ENCODE measurements at regions not wholly inside any gene's neighbourhood (a gene's known extent, or its start where the extent isn't known, plus 50 kb on each side); places are given as distances from the start of the nearest gene placed in this dataset.

- no peaks in the 10 kb centered on the region for H3K4me1 Mint-ChIP-seq
- intact Hi-C loops (cut with micrococcal nuclease): no loop called here
- H3K4me3 Mint-ChIP-seq: no peak overlapping the region
- no peak for DNase-seq
- no peak overlapping the region for H3K27ac ChIP-seq (ENCODE audit: low read length)
- H3K36me3 Mint-ChIP-seq: no peaks in the 10 kb centered on the region
- H3K27me3 ChIP-seq (ENCODE audit: control insufficient read depth, insufficient read depth, low read length): no peaks in the 10 kb centered on the region
- no peak overlapping the region for H3K27ac Mint-ChIP-seq
- TF ChIP-seq CTCF (IDR thresholded peaks at IDR 0.05): no peak
- WGBS (ENCODE audit: insufficient coverage): 69% methylated on average over 3 of the region's 3 CpGs
- H3K36me3 ChIP-seq (ENCODE audit: control insufficient read depth, insufficient read depth, low read length): no peaks in the 10 kb centered on the region
- no peak for ATAC-seq
- no peaks in the 10 kb centered on the region for H3K27me3 Mint-ChIP-seq (ENCODE audit: low read depth in 2 of 2)
- H3K9me3 Mint-ChIP-seq: peaks cover 3 to 6% of the 10 kb centered on the region in 2 donors
- H3K9me3 ChIP-seq (ENCODE audit: control insufficient read depth, insufficient read depth, low read length): no peaks in the 10 kb centered on the region
- H3K4me3 ChIP-seq (ENCODE audit: low read length): no peak overlapping the region
- H3K4me1 ChIP-seq (ENCODE audit: control insufficient read depth, insufficient read depth, low read length): no peaks in the 10 kb centered on the region
Measured at GRCh38 chr18:61153571-61153970, 179.7 kb upstream of the CDH20 start.

GRCh38 chr18:61154866-61155265, 178.4 kb upstream of the CDH20 start:
- H3K4me1 Mint-ChIP-seq: no peaks in the 10 kb centered on the region
- H3K4me3 Mint-ChIP-seq: no peak overlapping the region
- Histone ChIP-seq H3K36me3 (ENCODE audit: control insufficient read depth, insufficient read depth, low read length) (no peaks in the 10 kb centered on the region), H3K9me3 (ENCODE audit: control insufficient read depth, insufficient read depth, low read length) (no peaks in the 10 kb centered on the region), H3K27ac (ENCODE audit: low read length) (no peak overlapping the region), H3K27me3 (ENCODE audit: control insufficient read depth, insufficient read depth, low read length) (no peaks in the 10 kb centered on the region), H3K4me1 (ENCODE audit: control insufficient read depth, insufficient read depth, low read length) (no peaks in the 10 kb centered on the region), H3K4me3 (ENCODE audit: low read length) (no peak overlapping the region)
- H3K27me3 Mint-ChIP-seq (ENCODE audit: low read depth in 2 of 2): no peaks in the 10 kb centered on the region
- no peaks in the 10 kb centered on the region for H3K36me3 Mint-ChIP-seq
- ATAC-seq (no peak), DNase-seq (no peak)
- no peak for TF ChIP-seq CTCF (IDR thresholded peaks at IDR 0.05)
- H3K9me3 Mint-ChIP-seq: peaks cover 3 to 6% of the 10 kb centered on the region in 2 donors
- no peak overlapping the region for H3K27ac Mint-ChIP-seq
- intact Hi-C loops (cut with micrococcal nuclease): no loop called here
- WGBS (ENCODE audit: insufficient coverage): 89% methylated on average over 3 of the region's 3 CpGs

- Mint-ChIP-seq H3K36me3 (no peaks in the 10 kb centered on the region), H3K27me3 (ENCODE audit: low read depth in 2 of 2) (no peaks in the 10 kb centered on the region), H3K9me3 (peaks cover 3 to 6% of the 10 kb centered on the region in 2 donors), H3K4me1 (no peaks in the 10 kb centered on the region), H3K4me3 (no peak overlapping the region), H3K27ac (no peak overlapping the region)
- no peaks in the 10 kb centered on the region for H3K9me3 ChIP-seq (ENCODE audit: control insufficient read depth, insufficient read depth, low read length)
- 88% methylated on average over 1 of the region's 3 CpGs for WGBS (ENCODE audit: insufficient coverage)
- ATAC-seq: no peak
- H3K27ac ChIP-seq (ENCODE audit: low read length): no peak overlapping the region
- H3K4me3 ChIP-seq (ENCODE audit: low read length): no peak overlapping the region
- H3K4me1 ChIP-seq (ENCODE audit: control insufficient read depth, insufficient read depth, low read length): no peaks in the 10 kb centered on the region
- H3K27me3 ChIP-seq (ENCODE audit: control insufficient read depth, insufficient read depth, low read length): no peaks in the 10 kb centered on the region
- DNase-seq: no peak
- intact Hi-C loops (cut with micrococcal nuclease): no loop called here
- no peak for TF ChIP-seq CTCF (IDR thresholded peaks at IDR 0.05)
- H3K36me3 ChIP-seq (ENCODE audit: control insufficient read depth, insufficient read depth, low read length): no peaks in the 10 kb centered on the region
Measured at GRCh38 chr18:61155586-61155985, 177.6 kb upstream of the CDH20 start.

GRCh38 chr18:61157451-61157850, 175.8 kb upstream of the CDH20 start:
- DNase-seq (no peak), ATAC-seq (no peak)
- 77% methylated on average over 6 of the region's 6 CpGs for WGBS (ENCODE audit: insufficient coverage)
- H3K36me3 Mint-ChIP-seq: no peaks in the 10 kb centered on the region
- no peak overlapping the region for H3K4me3 Mint-ChIP-seq
- Histone ChIP-seq H3K36me3 (ENCODE audit: control insufficient read depth, insufficient read depth, low read length) (no peaks in the 10 kb centered on the region), H3K4me1 (ENCODE audit: control insufficient read depth, insufficient read depth, low read length) (no peaks in the 10 kb centered on the region), H3K9me3 (ENCODE audit: control insufficient read depth, insufficient read depth, low read length) (no peaks in the 10 kb centered on the region), H3K27me3 (ENCODE audit: control insufficient read depth, insufficient read depth, low read length) (no peaks in the 10 kb centered on the region), H3K27ac (ENCODE audit: low read length) (no peak overlapping the region), H3K4me3 (ENCODE audit: low read length) (no peak overlapping the region)
- no peak for TF ChIP-seq CTCF (IDR thresholded peaks at IDR 0.05)
- H3K9me3 Mint-ChIP-seq: peaks cover 5 to 8% of the 10 kb centered on the region in 2 donors
- no peak overlapping the region for H3K27ac Mint-ChIP-seq
- no peaks in the 10 kb centered on the region for H3K4me1 Mint-ChIP-seq
- intact Hi-C loops (cut with micrococcal nuclease): no loop called here
- H3K27me3 Mint-ChIP-seq (ENCODE audit: low read depth in 2 of 2): no peaks in the 10 kb centered on the region
